ENCODE measurements at regions not wholly inside any gene's neighbourhood (a gene's known extent, or its start where the extent isn't known, plus 50 kb on each side); places are given as distances from the start of the nearest gene placed in this dataset.
"Not testable (repeated sequence)": the region's sequence is repeated elsewhere in the genome, so short reads cannot be mapped to it uniquely, and the experiment has no call there.

GRCh38 chr1:213535679-213536078, 452.1 kb upstream of the PROX1 start:
- DNase-seq (ENCODE audit: low spot score): no peak

- no peak for DNase-seq (ENCODE audit: low spot score)
Observed at GRCh38 chr1:213538251-213538650, 449.5 kb upstream of the PROX1 start.

- no peak for DNase-seq (ENCODE audit: low spot score)
Observed at GRCh38 chr1:213539464-213539863, 448.3 kb upstream of the PROX1 start.

GRCh38 chr1:213541641-213542040, 446.1 kb upstream of the PROX1 start:
- DNase-seq (ENCODE audit: low spot score): no peak

GRCh38 chr1:213545181-213545580, 442.6 kb upstream of the PROX1 start:
- not testable (repeated sequence) for DNase-seq (ENCODE audit: low spot score)

- DNase-seq (ENCODE audit: low spot score): no peak
Observed at GRCh38 chr1:213549982-213550381, 437.8 kb upstream of the PROX1 start.

GRCh38 chr1:213550804-213551203, 437.0 kb upstream of the PROX1 start:
- DNase-seq (ENCODE audit: low spot score): no peak

- DNase-seq (ENCODE audit: low spot score): no peak
Observed at GRCh38 chr1:213552045-213552444, 435.7 kb upstream of the PROX1 start.

GRCh38 chr1:213560226-213560625, 427.5 kb upstream of the PROX1 start:
- no peak for DNase-seq (ENCODE audit: low spot score)

- DNase-seq (ENCODE audit: low spot score): no peak
Observed at GRCh38 chr1:213561870-213562269, 425.9 kb upstream of the PROX1 start.

- no peak for DNase-seq (ENCODE audit: low spot score)
Observed at GRCh38 chr1:213564215-213564659, 423.5 kb upstream of the PROX1 start.

GRCh38 chr1:213568929-213569815, 418.6 kb upstream of the PROX1 start:
- no peak for DNase-seq (ENCODE audit: low spot score)

- no peak for DNase-seq (ENCODE audit: low spot score)
Observed at GRCh38 chr1:213569816-213570150, 418.0 kb upstream of the PROX1 start.

GRCh38 chr1:213570487-213570886, 417.3 kb upstream of the PROX1 start:
- DNase-seq (ENCODE audit: low spot score): no peak

GRCh38 chr1:213571419-213571818, 416.4 kb upstream of the PROX1 start:
- DNase-seq (ENCODE audit: low spot score): no peak

GRCh38 chr1:213571843-213572242, 415.9 kb upstream of the PROX1 start:
- no peak for DNase-seq (ENCODE audit: low spot score)

- DNase-seq (ENCODE audit: low spot score): no peak
Observed at GRCh38 chr1:213572912-213573647, 414.7 kb upstream of the PROX1 start.

GRCh38 chr1:213573648-213574009, 414.1 kb upstream of the PROX1 start:
- no peak for DNase-seq (ENCODE audit: low spot score)

- no peak for DNase-seq (ENCODE audit: low spot score)
Observed at GRCh38 chr1:213582976-213583567, 404.7 kb upstream of the PROX1 start.

- no peak for DNase-seq (ENCODE audit: low spot score)
Observed at GRCh38 chr1:213584272-213584671, 403.5 kb upstream of the PROX1 start.

- DNase-seq (ENCODE audit: low spot score): no peak
Observed at GRCh38 chr1:213585402-213585801, 402.4 kb upstream of the PROX1 start.

GRCh38 chr1:213585959-213586586, 401.7 kb upstream of the PROX1 start:
- no peak for DNase-seq (ENCODE audit: low spot score)

- no peak for DNase-seq (ENCODE audit: low spot score)
Observed at GRCh38 chr1:213586587-213586972, 401.2 kb upstream of the PROX1 start.

All from CD4-positive, alpha-beta T cell treated with Interleukin-6 at 100 ng/mL for 8 hours (primary cell).